K562 (cell line): ENCODE measurements at regions not wholly inside any gene's neighbourhood (a gene's known extent, or its start where the extent isn't known, plus 50 kb on each side); places are given as distances from the start of the nearest gene placed in this dataset.

Source experiments
- JUNB ChIP-seq: fragments of 450-650 bp; formaldehyde crosslinking; conservative IDR thresholded peaks from 2 replicates; pipeline ENCODE4 v1.4.0; 2020; ENCODE audit warnings: mild to moderate bottlenecking
- POLR2A ChIP-seq: fragments of 450-650 bp; conservative IDR thresholded peaks from 2 replicates; pipeline ENCODE4 v1.6.1; 2016
- RAD51 ChIP-seq: fragments of 450-650 bp; IDR thresholded peaks from 2 replicates; pipeline ENCODE4 v1.7.1; 2016; ENCODE audit warnings: low read depth, mild to moderate bottlenecking, borderline replicate concordance
- RFX5 ChIP-seq: IDR thresholded peaks from 2 replicates; pipeline ENCODE4 v1.6.1; 2011; ENCODE audit warnings: low read depth, mild to moderate bottlenecking, improper control_type of control experiment, low read length
- SMAD1 ChIP-seq: fragments of 150-350 bp; IDR thresholded peaks from 2 replicates; pipeline ENCODE4 v1.6.1; 2014; ENCODE audit warnings: low read length, low read depth; ENCODE audit not compliant: partially characterized antibody
- ZNF253 ChIP-seq: fragments of 250-450 bp; sonication (Bioruptor Pico); conservative IDR thresholded peaks from 2 replicates; pipeline ENCODE4 v1.6.1; 2021; ENCODE audit warnings: mild to moderate bottlenecking
- ZNF282 ChIP-seq: sonication (generic); formaldehyde crosslinking; IDR thresholded peaks from 2 replicates; pipeline ENCODE4 v1.8.1; 2023; ENCODE audit warnings: missing genetic modification reagents
- TF ChIP-seq, protein P1 (sequence below), 3 experiments: IDR thresholded peaks in 2 of 3; conservative IDR thresholded peaks in 1 of 3; 2 replicates each; pipeline ENCODE4 v1.5.1; 2011 to 2012; ENCODE audit warnings: low read length in 3 of 3, mild to moderate bottlenecking in 3 of 3, control low read depth in 2 of 3, improper control_type of control experiment in 1 of 3, inconsistent platforms in 1 of 3, low read depth in 1 of 3, mixed read lengths in 1 of 3, moderate library complexity in 1 of 3; ENCODE audit not compliant: insufficient read depth in 2 of 3
- TF ChIP-seq, protein P2 (sequence below): sonication (generic); formaldehyde crosslinking; IDR thresholded peaks from 2 replicates; pipeline ENCODE4 v1.8.1; 2022; ENCODE audit warnings: missing genetic modification reagents
- TF ChIP-seq, protein P3 (sequence below), 2 experiments: fragments of 450-650 bp; formaldehyde crosslinking in 1 of 2; IDR thresholded peaks; 2 replicates each; pipeline versions ENCODE4 v1.4.0 to v1.6.1; 2014 to 2020; ENCODE audit warnings: mild to moderate bottlenecking in 2 of 2, borderline replicate concordance in 1 of 2, low read depth in 1 of 2

DNA sequence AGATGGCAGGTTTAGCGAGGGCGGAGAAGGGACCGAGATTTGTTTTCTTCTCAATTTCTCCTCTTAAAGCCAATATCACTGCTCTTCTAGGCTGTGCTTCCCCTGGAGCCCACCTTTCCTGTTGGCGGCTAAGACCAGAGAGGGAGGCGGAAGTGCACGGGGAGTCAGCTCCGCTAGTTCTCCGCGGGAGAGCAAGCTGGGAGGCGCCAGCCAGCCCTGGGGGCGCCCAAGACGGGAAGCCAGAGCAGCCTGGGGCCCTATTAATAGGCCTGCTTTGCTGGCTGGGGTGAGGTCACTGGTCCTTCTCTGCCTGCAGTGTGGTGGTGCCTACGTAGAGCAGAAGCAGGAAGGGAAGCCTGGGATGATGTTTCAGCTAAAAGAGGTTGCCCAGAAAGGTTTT lies 61.6 kb downstream of the LSM5 start:
- TF ChIP-seq JUNB: no peak
- no peak for TF ChIP-seq RAD51
- TF ChIP-seq, protein P1, sequence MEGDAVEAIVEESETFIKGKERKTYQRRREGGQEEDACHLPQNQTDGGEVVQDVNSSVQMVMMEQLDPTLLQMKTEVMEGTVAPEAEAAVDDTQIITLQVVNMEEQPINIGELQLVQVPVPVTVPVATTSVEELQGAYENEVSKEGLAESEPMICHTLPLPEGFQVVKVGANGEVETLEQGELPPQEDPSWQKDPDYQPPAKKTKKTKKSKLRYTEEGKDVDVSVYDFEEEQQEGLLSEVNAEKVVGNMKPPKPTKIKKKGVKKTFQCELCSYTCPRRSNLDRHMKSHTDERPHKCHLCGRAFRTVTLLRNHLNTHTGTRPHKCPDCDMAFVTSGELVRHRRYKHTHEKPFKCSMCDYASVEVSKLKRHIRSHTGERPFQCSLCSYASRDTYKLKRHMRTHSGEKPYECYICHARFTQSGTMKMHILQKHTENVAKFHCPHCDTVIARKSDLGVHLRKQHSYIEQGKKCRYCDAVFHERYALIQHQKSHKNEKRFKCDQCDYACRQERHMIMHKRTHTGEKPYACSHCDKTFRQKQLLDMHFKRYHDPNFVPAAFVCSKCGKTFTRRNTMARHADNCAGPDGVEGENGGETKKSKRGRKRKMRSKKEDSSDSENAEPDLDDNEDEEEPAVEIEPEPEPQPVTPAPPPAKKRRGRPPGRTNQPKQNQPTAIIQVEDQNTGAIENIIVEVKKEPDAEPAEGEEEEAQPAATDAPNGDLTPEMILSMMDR (IDR thresholded peaks at IDR 0.05 in 2 of 3, conservative IDR thresholded peaks at IDR 0.05 in 1 of 3; ENCODE audit: insufficient read depth in 2 of 3, low read depth in 1 of 3, low read length in 3 of 3): no peak
- TF ChIP-seq, protein P2, sequence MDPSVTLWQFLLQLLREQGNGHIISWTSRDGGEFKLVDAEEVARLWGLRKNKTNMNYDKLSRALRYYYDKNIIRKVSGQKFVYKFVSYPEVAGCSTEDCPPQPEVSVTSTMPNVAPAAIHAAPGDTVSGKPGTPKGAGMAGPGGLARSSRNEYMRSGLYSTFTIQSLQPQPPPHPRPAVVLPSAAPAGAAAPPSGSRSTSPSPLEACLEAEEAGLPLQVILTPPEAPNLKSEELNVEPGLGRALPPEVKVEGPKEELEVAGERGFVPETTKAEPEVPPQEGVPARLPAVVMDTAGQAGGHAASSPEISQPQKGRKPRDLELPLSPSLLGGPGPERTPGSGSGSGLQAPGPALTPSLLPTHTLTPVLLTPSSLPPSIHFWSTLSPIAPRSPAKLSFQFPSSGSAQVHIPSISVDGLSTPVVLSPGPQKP (CRISPR knock-in tag): no peak
- no peak for TF ChIP-seq SMAD1
- no peak for TF ChIP-seq ZNF282 (CRISPR knock-in tag)
- no peak for TF ChIP-seq POLR2A
- TF ChIP-seq, protein P3, sequence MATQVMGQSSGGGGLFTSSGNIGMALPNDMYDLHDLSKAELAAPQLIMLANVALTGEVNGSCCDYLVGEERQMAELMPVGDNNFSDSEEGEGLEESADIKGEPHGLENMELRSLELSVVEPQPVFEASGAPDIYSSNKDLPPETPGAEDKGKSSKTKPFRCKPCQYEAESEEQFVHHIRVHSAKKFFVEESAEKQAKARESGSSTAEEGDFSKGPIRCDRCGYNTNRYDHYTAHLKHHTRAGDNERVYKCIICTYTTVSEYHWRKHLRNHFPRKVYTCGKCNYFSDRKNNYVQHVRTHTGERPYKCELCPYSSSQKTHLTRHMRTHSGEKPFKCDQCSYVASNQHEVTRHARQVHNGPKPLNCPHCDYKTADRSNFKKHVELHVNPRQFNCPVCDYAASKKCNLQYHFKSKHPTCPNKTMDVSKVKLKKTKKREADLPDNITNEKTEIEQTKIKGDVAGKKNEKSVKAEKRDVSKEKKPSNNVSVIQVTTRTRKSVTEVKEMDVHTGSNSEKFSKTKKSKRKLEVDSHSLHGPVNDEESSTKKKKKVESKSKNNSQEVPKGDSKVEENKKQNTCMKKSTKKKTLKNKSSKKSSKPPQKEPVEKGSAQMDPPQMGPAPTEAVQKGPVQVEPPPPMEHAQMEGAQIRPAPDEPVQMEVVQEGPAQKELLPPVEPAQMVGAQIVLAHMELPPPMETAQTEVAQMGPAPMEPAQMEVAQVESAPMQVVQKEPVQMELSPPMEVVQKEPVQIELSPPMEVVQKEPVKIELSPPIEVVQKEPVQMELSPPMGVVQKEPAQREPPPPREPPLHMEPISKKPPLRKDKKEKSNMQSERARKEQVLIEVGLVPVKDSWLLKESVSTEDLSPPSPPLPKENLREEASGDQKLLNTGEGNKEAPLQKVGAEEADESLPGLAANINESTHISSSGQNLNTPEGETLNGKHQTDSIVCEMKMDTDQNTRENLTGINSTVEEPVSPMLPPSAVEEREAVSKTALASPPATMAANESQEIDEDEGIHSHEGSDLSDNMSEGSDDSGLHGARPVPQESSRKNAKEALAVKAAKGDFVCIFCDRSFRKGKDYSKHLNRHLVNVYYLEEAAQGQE (IDR thresholded peaks at IDR 0.05; ENCODE audit: borderline replicate concordance): no peak
- TF ChIP-seq, protein P3 (CRISPR knock-in tag; IDR thresholded peaks at IDR 0.05; ENCODE audit: low read depth): no peak
- TF ChIP-seq RFX5: no peak
- no peak for TF ChIP-seq ZNF253
